NCI-H2107 treated with DMSO at 0.1 percent for 48 hours (cell line): ENCODE measurements at regions not wholly inside any gene's neighbourhood (a gene's known extent, or its start where the extent isn't known, plus 50 kb on each side); places are given as distances from the start of the nearest gene placed in this dataset.
A peak's percentile ranks its signal among the peaks of the same experiment; 100 is the strongest.

Experiments used
- DNase-seq: peaks from one replicate; lab custom pipeline; 2025; ENCODE audit not compliant: unreplicated experiment; lab: John Stamatoyannopoulos, UW

- DNase-seq, result no peak
Observed at GRCh38 chr12:23060161-23060560, 435.2 kb downstream of the ETNK1 start.

GRCh38 chr12:23063206-23063605 lies 438.2 kb downstream of the ETNK1 start:
- no peak for DNase-seq

GRCh38 chr12:23066095-23066494 lies 441.1 kb downstream of the ETNK1 start:
- DNase-seq, result no peak

GRCh38 chr12:23083267-23083666 lies 458.3 kb downstream of the ETNK1 start:
- no peak for DNase-seq

GRCh38 chr12:23084236-23084995 lies 459.4 kb downstream of the ETNK1 start:
- peak; percentile 16 for DNase-seq

- no peak for DNase-seq
Observed at GRCh38 chr12:23088594-23088993, 463.6 kb downstream of the ETNK1 start.

GRCh38 chr12:23093488-23093887 lies 468.5 kb downstream of the ETNK1 start:
- DNase-seq, result no peak

GRCh38 chr12:23096321-23096720 lies 471.4 kb downstream of the ETNK1 start:
- DNase-seq, result no peak

GRCh38 chr12:23098110-23098509 lies 473.1 kb downstream of the ETNK1 start:
- peak; percentile 37 for DNase-seq

GRCh38 chr12:23098517-23098916 lies 473.5 kb downstream of the ETNK1 start:
- DNase-seq, result peak; percentile 76

- DNase-seq, result no peak
Observed at GRCh38 chr12:23099104-23099503, 474.1 kb downstream of the ETNK1 start.

GRCh38 chr12:23099604-23100003 lies 474.6 kb downstream of the ETNK1 start:
- no peak for DNase-seq

GRCh38 chr12:23108957-23109356 lies 484.0 kb downstream of the ETNK1 start:
- DNase-seq, result no peak

- DNase-seq, result no peak
Observed at GRCh38 chr12:23113781-23114180, 488.8 kb downstream of the ETNK1 start.

- no peak for DNase-seq
Observed at GRCh38 chr12:23115984-23116383, 491.0 kb downstream of the ETNK1 start.

GRCh38 chr12:23126794-23127193 lies 501.8 kb downstream of the ETNK1 start:
- no peak for DNase-seq

- no peak for DNase-seq
Observed at GRCh38 chr12:23127701-23128100, 502.7 kb downstream of the ETNK1 start.

GRCh38 chr12:23128462-23128861 lies 503.5 kb downstream of the ETNK1 start:
- no peak for DNase-seq

- DNase-seq, result no peak
Observed at GRCh38 chr12:23132357-23132756, 507.4 kb downstream of the ETNK1 start.

- no peak for DNase-seq
Observed at GRCh38 chr12:23133471-23133870, 508.5 kb downstream of the ETNK1 start.

- DNase-seq, result no peak
Observed at GRCh38 chr12:23139026-23139425, 514.1 kb downstream of the ETNK1 start.

GRCh38 chr12:23140710-23141109 lies 515.7 kb downstream of the ETNK1 start:
- DNase-seq, result no peak

GRCh38 chr12:23141335-23141734 lies 516.4 kb downstream of the ETNK1 start:
- no peak for DNase-seq
